ENCODE measurements at regions not wholly inside any gene's neighbourhood (a gene's known extent, or its start where the extent isn't known, plus 50 kb on each side); places are given as distances from the start of the nearest gene placed in this dataset.
A peak's percentile ranks its signal among the peaks of the same experiment; 100 is the strongest.
"Not testable (repeated sequence)": the region's sequence is repeated elsewhere in the genome, so short reads cannot be mapped to it uniquely, and the experiment has no call there.

- peak in 1 of 2 donors; percentile 15 for DNase-seq
- H3K27me3 ChIP-seq (ENCODE audit: control insufficient read depth, insufficient read depth, low read length) = no peaks in the 10 kb centered on the region
- H3K4me1 ChIP-seq (ENCODE audit: control insufficient read depth, insufficient read depth, low read length) = no peaks in the 10 kb centered on the region
Measured at GRCh38 chr6:137571854-137572253, 77.7 kb upstream of the OLIG3 start.

DNA sequence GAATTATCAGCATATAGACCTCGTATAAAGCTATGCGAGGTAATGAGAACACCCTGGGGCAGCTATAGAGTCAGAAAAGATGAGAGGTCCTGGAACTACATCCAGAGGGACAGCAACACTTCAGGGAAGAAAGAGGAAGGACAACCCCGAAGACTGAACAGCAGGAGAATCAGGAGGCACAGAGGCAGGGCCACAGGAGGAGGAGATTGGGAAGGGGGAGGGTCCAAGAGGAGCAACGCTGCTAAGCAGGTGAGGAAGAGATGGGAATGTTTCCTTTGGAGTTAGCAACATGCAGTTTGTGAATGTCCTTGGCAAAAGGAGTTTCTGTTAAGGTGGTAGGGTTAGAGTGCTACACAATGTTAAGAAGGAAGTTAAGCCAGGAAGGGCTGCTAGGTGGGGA lies 79.5 kb upstream of the OLIG3 start:
- Histone ChIP-seq H3K27ac (ENCODE audit: low read length) (no peak overlapping the region), H3K4me1 (ENCODE audit: control insufficient read depth, insufficient read depth, low read length) (no peaks in the 10 kb centered on the region), H3K36me3 (ENCODE audit: control insufficient read depth, insufficient read depth, low read length) (no peaks in the 10 kb centered on the region), H3K9me3 (ENCODE audit: control insufficient read depth, low read depth, low read length) (peaks cover under 1% of the 10 kb centered on the region), H3K4me3 (ENCODE audit: low read length) (no peak overlapping the region), H3K27me3 (ENCODE audit: control insufficient read depth, insufficient read depth, low read length) (no peaks in the 10 kb centered on the region)
- no peak for DNase-seq
- WGBS (ENCODE audit: insufficient coverage, low lambda C conversion rate) = 100% methylated on average over 1 of the region's 4 CpGs

More at GRCh38 chr6:137571854-137572253, 77.7 kb upstream of the OLIG3 start:
- Histone ChIP-seq H3K9me3 (ENCODE audit: control insufficient read depth, low read depth, low read length) (peaks cover 3% of the 10 kb centered on the region), H3K36me3 (ENCODE audit: control insufficient read depth, insufficient read depth, low read length) (no peaks in the 10 kb centered on the region), H3K4me3 (ENCODE audit: low read length) (no peak overlapping the region), H3K27ac (ENCODE audit: low read length) (no peak overlapping the region)

DNA sequence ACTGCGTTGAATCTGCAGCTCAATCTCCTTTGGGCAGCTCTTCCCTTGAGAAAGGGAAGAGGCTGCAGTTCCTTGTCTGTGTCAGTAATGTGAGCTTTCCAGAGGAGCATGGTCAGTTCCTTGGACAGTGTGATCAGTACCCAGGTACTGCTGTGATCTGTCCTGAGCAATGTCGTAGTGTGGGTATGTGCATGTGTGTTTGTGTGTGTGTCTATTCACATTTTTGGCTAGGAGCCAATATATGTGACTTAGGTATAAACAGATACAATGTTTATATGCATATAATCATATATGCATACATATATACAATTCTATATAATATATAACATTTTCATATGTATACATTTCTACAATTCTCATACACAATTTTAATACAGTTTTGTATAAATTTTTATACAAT lies 85.4 kb upstream of the OLIG3 start:
- Histone ChIP-seq H3K4me1 (ENCODE audit: control insufficient read depth, insufficient read depth, low read length) (no peaks in the 10 kb centered on the region), H3K27me3 (ENCODE audit: control insufficient read depth, insufficient read depth, low read length) (no peaks in the 10 kb centered on the region), H3K27ac (ENCODE audit: low read length) (no peak overlapping the region), H3K9me3 (ENCODE audit: control insufficient read depth, low read depth, low read length) (no peaks in the 10 kb centered on the region), H3K36me3 (ENCODE audit: control insufficient read depth, insufficient read depth, low read length) (no peaks in the 10 kb centered on the region), H3K4me3 (ENCODE audit: low read length) (no peak overlapping the region)
- no peak for DNase-seq
- no CpG with 5 or more reads among the region's 2 CpGs for whole genome bisulfite sequencing (ENCODE audit: insufficient coverage, low lambda C conversion rate)

DNA sequence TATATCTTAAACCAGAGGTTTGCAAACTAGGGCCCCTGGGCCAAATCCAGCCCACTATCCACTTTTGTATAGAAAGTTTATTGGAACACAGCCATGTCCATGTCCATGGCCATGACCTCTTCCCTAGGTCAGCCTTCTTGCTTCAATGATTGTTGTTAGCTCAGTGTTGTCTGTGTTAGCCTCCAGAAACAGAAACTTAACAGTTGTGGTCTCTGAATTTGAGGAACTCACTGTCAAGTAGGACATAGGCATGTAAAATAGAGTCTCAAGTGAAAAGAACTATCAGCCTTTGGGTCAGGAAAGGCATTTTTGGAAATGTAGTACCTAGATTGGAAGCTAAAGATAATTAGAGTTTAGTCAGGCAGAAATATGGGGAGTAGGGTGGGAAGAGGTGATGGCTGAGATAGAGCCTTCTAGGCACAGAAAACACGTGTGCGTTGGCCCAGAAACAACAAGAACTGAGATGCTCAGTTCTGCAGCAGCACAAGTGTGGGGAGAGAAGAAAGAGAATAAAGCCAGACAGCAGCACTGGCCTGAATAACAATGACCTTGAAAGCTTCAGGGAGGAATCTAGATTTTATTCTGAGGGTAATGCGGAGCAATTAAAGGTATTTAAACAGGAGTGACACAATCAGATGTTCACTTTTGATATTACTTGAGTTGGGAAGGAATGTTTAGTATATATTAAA lies 87.0 kb upstream of the OLIG3 start:
- H3K4me3 ChIP-seq (ENCODE audit: low read length) = no peak overlapping the region
- no peaks in the 10 kb centered on the region for H3K36me3 ChIP-seq (ENCODE audit: control insufficient read depth, insufficient read depth, low read length)
- 100% methylated on average over 1 of the region's 3 CpGs for WGBS (ENCODE audit: insufficient coverage, low lambda C conversion rate)
- DNase-seq = no peak
- no peak overlapping the region for H3K27ac ChIP-seq (ENCODE audit: low read length)
- no peaks in the 10 kb centered on the region for H3K4me1 ChIP-seq (ENCODE audit: control insufficient read depth, insufficient read depth, low read length)
- no peaks in the 10 kb centered on the region for H3K27me3 ChIP-seq (ENCODE audit: control insufficient read depth, insufficient read depth, low read length)
- H3K9me3 ChIP-seq (ENCODE audit: control insufficient read depth, low read depth, low read length) = no peaks in the 10 kb centered on the region

DNA sequence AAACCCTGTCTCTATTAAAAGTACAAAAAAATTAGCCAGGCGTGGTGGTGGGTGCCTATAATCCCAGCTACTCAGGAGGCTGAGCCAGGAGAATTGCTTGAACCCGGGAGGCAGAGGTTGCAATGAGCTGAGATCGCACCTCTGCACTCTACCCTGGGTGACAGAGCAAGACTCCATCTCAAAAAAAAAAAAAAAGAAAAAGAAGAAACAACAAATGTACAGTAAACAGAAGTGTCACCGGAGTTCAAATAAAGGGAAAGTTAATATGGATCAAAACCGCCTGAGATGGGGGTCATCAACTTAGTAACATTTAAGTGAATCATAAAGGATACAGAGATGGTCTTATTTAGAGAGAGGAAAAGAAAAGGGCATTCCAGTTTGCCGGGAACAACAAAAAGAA lies 89.3 kb upstream of the OLIG3 start:
- H3K27me3 ChIP-seq (ENCODE audit: control insufficient read depth, insufficient read depth, low read length); H3K4me1 ChIP-seq (ENCODE audit: control insufficient read depth, insufficient read depth, low read length); H3K4me3 ChIP-seq (ENCODE audit: low read length); H3K36me3 ChIP-seq (ENCODE audit: control insufficient read depth, insufficient read depth, low read length); H3K27ac ChIP-seq (ENCODE audit: low read length); DNase-seq; H3K9me3 ChIP-seq (ENCODE audit: control insufficient read depth, low read depth, low read length): not testable (repeated sequence)
- 100% methylated on average over 3 of the region's 6 CpGs for WGBS (ENCODE audit: insufficient coverage, low lambda C conversion rate)

GRCh38 chr6:137588472-137588871 lies 94.3 kb upstream of the OLIG3 start:
- Histone ChIP-seq H3K9me3 (ENCODE audit: control insufficient read depth, low read depth, low read length) (peaks cover 7% of the 10 kb centered on the region), H3K4me3 (ENCODE audit: low read length) (no peak overlapping the region), H3K4me1 (ENCODE audit: control insufficient read depth, insufficient read depth, low read length) (no peaks in the 10 kb centered on the region), H3K27me3 (ENCODE audit: control insufficient read depth, insufficient read depth, low read length) (no peaks in the 10 kb centered on the region), H3K27ac (ENCODE audit: low read length) (no peak overlapping the region), H3K36me3 (ENCODE audit: control insufficient read depth, insufficient read depth, low read length) (no peaks in the 10 kb centered on the region)
- no CpG with 5 or more reads among the region's 4 CpGs for WGBS (ENCODE audit: insufficient coverage, low lambda C conversion rate)
- DNase-seq = no peak

DNA sequence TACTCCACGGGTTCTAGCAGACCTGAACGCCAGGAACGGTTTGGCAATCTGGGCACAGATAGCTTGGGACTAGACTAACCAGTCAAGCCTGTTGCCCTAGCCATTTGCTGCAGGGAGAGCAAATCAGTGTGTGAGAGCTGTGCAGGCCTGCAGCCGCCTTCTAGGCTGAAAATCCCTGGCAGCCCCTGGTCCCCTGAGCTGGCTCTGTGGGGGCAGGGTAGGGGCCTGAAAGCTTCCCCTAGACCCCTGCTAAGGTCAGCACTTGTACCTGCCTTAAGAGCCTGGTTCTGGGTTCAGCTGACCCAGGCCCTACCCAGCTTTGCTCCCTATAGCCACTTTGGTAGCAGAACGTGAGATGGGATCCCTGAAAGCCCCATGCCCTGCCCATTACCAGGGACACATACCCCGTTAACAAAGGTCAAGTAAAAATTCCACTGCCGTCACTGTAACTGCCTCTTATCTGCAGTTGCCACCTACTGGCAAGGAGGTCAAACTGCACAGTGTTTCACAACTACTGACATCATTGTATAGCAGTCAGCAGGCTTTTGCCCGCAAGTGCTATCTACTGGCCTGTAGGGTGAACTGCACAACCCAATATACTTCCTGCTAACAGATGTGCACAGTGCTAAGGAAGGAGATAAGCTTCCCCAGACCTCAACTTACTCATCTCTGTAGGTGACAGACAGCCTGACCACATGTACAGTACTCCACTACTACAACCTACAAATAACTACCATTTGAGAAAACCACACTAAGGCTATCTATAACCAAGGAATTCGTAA lies 95.1 kb upstream of the OLIG3 start:
- peak; percentile 19 to 33 for DNase-seq
- Histone ChIP-seq H3K4me1 (ENCODE audit: control insufficient read depth, insufficient read depth, low read length) (no peaks in the 10 kb centered on the region), H3K27ac (ENCODE audit: low read length) (no peak overlapping the region), H3K4me3 (ENCODE audit: low read length) (no peak overlapping the region), H3K9me3 (ENCODE audit: control insufficient read depth, low read depth, low read length) (peaks cover 7% of the 10 kb centered on the region), H3K36me3 (ENCODE audit: control insufficient read depth, insufficient read depth, low read length) (no peaks in the 10 kb centered on the region), H3K27me3 (ENCODE audit: control insufficient read depth, insufficient read depth, low read length) (no peaks in the 10 kb centered on the region)
- WGBS (ENCODE audit: insufficient coverage, low lambda C conversion rate) = no CpG with 5 or more reads among the region's 9 CpGs

DNA sequence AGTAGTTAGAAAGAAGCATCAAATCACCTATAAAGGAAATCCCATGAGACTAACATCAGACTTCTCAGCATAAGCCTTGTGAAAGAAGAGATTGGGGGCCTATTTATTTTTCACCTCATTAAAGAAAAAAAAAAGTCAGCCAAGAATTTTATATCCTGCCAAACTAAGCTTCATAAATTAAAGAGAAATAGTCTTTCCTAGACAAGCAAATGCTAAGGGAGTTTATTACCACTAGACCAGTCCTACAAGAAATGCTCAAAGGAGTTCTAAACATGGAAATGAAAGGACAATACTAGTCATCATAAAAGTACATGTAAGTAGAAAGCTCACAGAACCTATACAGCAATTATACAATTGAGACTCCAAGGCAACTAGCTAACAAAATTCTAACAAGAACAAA lies 96.5 kb upstream of the OLIG3 start:
- H3K9me3 ChIP-seq (ENCODE audit: control insufficient read depth, low read depth, low read length) = peaks cover 7% of the 10 kb centered on the region
- no peak overlapping the region for H3K4me3 ChIP-seq (ENCODE audit: low read length)
- no peaks in the 10 kb centered on the region for H3K27me3 ChIP-seq (ENCODE audit: control insufficient read depth, insufficient read depth, low read length)
- H3K27ac ChIP-seq (ENCODE audit: low read length) = no peak overlapping the region
- H3K36me3 ChIP-seq (ENCODE audit: control insufficient read depth, insufficient read depth, low read length) = no peaks in the 10 kb centered on the region
- no peaks in the 10 kb centered on the region for H3K4me1 ChIP-seq (ENCODE audit: control insufficient read depth, insufficient read depth, low read length)
- DNase-seq = no peak

DNA sequence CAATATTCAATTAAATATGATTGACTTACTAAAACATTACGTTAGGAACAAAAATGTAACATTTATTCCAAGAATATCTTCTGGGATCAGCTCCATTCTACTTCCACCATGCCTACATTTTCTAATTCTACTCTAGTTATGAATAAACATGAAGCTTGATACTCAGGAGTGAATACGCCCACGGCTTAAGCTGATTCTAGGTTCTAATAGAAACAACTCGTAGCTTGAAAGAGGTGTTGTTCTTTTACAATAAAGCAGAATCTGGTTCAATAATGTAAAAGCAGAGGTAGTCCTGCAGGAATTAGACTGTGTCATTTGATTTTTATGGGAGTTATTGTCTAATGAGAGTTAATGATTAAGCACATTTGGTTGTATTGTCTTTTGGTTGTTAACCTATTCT lies 107.3 kb upstream of the OLIG3 start:
- peak in 1 of 2 donors; percentile 9 for DNase-seq
- 100% methylated on average over 1 of the region's 4 CpGs for WGBS (ENCODE audit: insufficient coverage, low lambda C conversion rate)

GRCh38 chr6:137602313-137603197 lies 108.4 kb upstream of the OLIG3 start:
- no peak overlapping the region for H3K27ac ChIP-seq (ENCODE audit: low read length)
- H3K9me3 ChIP-seq (ENCODE audit: control insufficient read depth, low read depth, low read length) = no peaks in the 10 kb centered on the region
- no peaks in the 10 kb centered on the region for H3K36me3 ChIP-seq (ENCODE audit: control insufficient read depth, insufficient read depth, low read length)
- DNase-seq = no peak
- 87% methylated on average over 4 of the region's 9 CpGs for WGBS (ENCODE audit: insufficient coverage, low lambda C conversion rate)
- H3K4me1 ChIP-seq (ENCODE audit: control insufficient read depth, insufficient read depth, low read length) = no peaks in the 10 kb centered on the region
- H3K4me3 ChIP-seq (ENCODE audit: low read length) = no peak overlapping the region
- H3K27me3 ChIP-seq (ENCODE audit: control insufficient read depth, insufficient read depth, low read length) = no peaks in the 10 kb centered on the region

More for the DNA sequence above, 107.3 kb upstream of the OLIG3 start:
- Histone ChIP-seq H3K4me3 (ENCODE audit: low read length) (no peak overlapping the region), H3K4me1 (ENCODE audit: control insufficient read depth, insufficient read depth, low read length) (no peaks in the 10 kb centered on the region), H3K27me3 (ENCODE audit: control insufficient read depth, insufficient read depth, low read length) (no peaks in the 10 kb centered on the region), H3K36me3 (ENCODE audit: control insufficient read depth, insufficient read depth, low read length) (no peaks in the 10 kb centered on the region), H3K27ac (ENCODE audit: low read length) (no peak overlapping the region), H3K9me3 (ENCODE audit: control insufficient read depth, low read depth, low read length) (no peaks in the 10 kb centered on the region)

Data from large intestine (tissue), 3 donors.